ENCODE measurements at regions not wholly inside any gene's neighbourhood (a gene's known extent, or its start where the extent isn't known, plus 50 kb on each side); places are given as distances from the start of the nearest gene placed in this dataset.

- TF ChIP-seq CTCF (conservative IDR thresholded peaks at IDR 0.05 in 1 of 2, IDR thresholded peaks at IDR 0.05 in 1 of 2; ENCODE audit: extremely low read depth in 1 of 2, insufficient read depth in 1 of 2, low read depth in 1 of 2, low read length in 2 of 2), result no peak
- no peak for TF ChIP-seq EZH2 (IDR thresholded peaks at IDR 0.05; ENCODE audit: borderline replicate concordance, low read length)
These were observed 73.5 kb upstream of the THY1 start for GRCh38 chr11:119496469-119496868.

All from mammary epithelial cell (primary cell).